ENCODE measurements at regions not wholly inside any gene's neighbourhood (a gene's known extent, or its start where the extent isn't known, plus 50 kb on each side); places are given as distances from the start of the nearest gene placed in this dataset.

GRCh38 chr2:142721015-142721414 is 156.4 kb upstream of the KYNU start:
- 67 to 78% (median 73%) methylated on average over 2 of the region's 2 CpGs for WGBS, 4 donors
- intact Hi-C loops (cut with DNase I): no loop called here
- ATAC-seq: no peak

GRCh38 chr2:142718576-142719155 is 158.8 kb upstream of the KYNU start:
- Histone ChIP-seq H3K9me3 (peaks cover 0 to under 1% (median 0%) of the 10 kb centered on the region in 12 donors), H3K4me3 (no peak overlapping the region), H3K36me3 (no peaks in the 10 kb centered on the region), H3K27ac (no peak overlapping the region), H3K4me1 (peaks cover 0 to 14% (median 0%) of the 10 kb centered on the region in 12 donors), H3K27me3 (no peaks in the 10 kb centered on the region)
- WGBS, 4 donors: 72 to 75% (median 73%) methylated on average over 7 of the region's 7 CpGs
- DNase-seq: no peak
- no peak for ATAC-seq
- no peak for TF ChIP-seq POLR2A (IDR thresholded peaks at IDR 0.05)
- intact Hi-C loops (cut with DNase I): no loop called here

More at GRCh38 chr2:142721015-142721414, 156.4 kb upstream of the KYNU start:
- Histone ChIP-seq H3K27me3 (no peaks in the 10 kb centered on the region), H3K9me3 (no peaks in the 10 kb centered on the region), H3K36me3 (no peaks in the 10 kb centered on the region), H3K27ac (no peak overlapping the region), H3K4me3 (no peak overlapping the region), H3K4me1 (peaks cover 0 to 11% (median 0%) of the 10 kb centered on the region in 12 donors)
- DNase-seq: no peak
- TF ChIP-seq POLR2A (IDR thresholded peaks at IDR 0.05) (no peak), CTCF (IDR thresholded peaks at IDR 0.05) (no peak)

GRCh38 chr2:142716463-142717242 is 160.8 kb upstream of the KYNU start:
- intact Hi-C loops (cut with DNase I): no loop called here
- no peaks in the 10 kb centered on the region for H3K36me3 ChIP-seq
- peak in 3 of 4 donors; percentile 50 to 61 (median 51) for ATAC-seq
- H3K27me3 ChIP-seq: no peaks in the 10 kb centered on the region
- peaks cover 0 to 14% (median 0%) of the 10 kb centered on the region in 12 donors for H3K4me1 ChIP-seq
- peak overlapping the region in 5 of 12 donors; percentile 14 to 61 (median 26) for H3K27ac ChIP-seq
- no peak for TF ChIP-seq CTCF (IDR thresholded peaks at IDR 0.05)
- no peak for TF ChIP-seq POLR2A (IDR thresholded peaks at IDR 0.05)
- 57 to 66% (median 63%) methylated on average over 6 of the region's 6 CpGs for WGBS, 4 donors
- DNase-seq: peak in 4 of 5 donors; percentile 25 to 60 (median 30)
- no peak overlapping the region for H3K4me3 ChIP-seq
- peaks cover 0 to 6% (median 0%) of the 10 kb centered on the region in 12 donors for H3K9me3 ChIP-seq

GRCh38 chr2:142714600-142714999 is 162.9 kb upstream of the KYNU start:
- Histone ChIP-seq H3K4me3 (no peak overlapping the region), H3K27me3 (no peaks in the 10 kb centered on the region), H3K27ac (no peak overlapping the region), H3K4me1 (peaks cover 0 to 14% (median 0%) of the 10 kb centered on the region in 12 donors), H3K9me3 (peaks cover 0 to 6% (median 0%) of the 10 kb centered on the region in 12 donors), H3K36me3 (no peaks in the 10 kb centered on the region)
- no peak for DNase-seq
- WGBS, 4 donors: 79 to 85% (median 85%) methylated on average over 2 of the region's 2 CpGs
- TF ChIP-seq POLR2A (IDR thresholded peaks at IDR 0.05): no peak
- no peak for ATAC-seq
- intact Hi-C loops (cut with DNase I): no loop called here

GRCh38 chr2:142710336-142710735 is 167.1 kb upstream of the KYNU start:
- 69 to 94% (median 77%) methylated on average over 1 of the region's 1 CpG for WGBS, 4 donors
- Histone ChIP-seq H3K27me3 (no peaks in the 10 kb centered on the region), H3K27ac (no peak overlapping the region), H3K4me1 (no peaks in the 10 kb centered on the region), H3K9me3 (peaks cover 0 to 6% (median 0%) of the 10 kb centered on the region in 12 donors), H3K36me3 (no peaks in the 10 kb centered on the region), H3K4me3 (no peak overlapping the region)
- ATAC-seq (no peak), DNase-seq (no peak)
- TF ChIP-seq POLR2A (IDR thresholded peaks at IDR 0.05): no peak
- intact Hi-C loops (cut with DNase I): no loop called here
